ENCODE measurements at regions not wholly inside any gene's neighbourhood (a gene's known extent, or its start where the extent isn't known, plus 50 kb on each side); places are given as distances from the start of the nearest gene placed in this dataset.

GRCh38 chr11:36775130-36775529 is 177.1 kb upstream of the RAG2 start:
- TF ChIP-seq POLR2A (IDR thresholded peaks at IDR 0.05) = no peak
- TF ChIP-seq CTCF (IDR thresholded peaks at IDR 0.05) = no peak
- H3K4me3 ChIP-seq = no peak overlapping the region
- intact Hi-C loops (cut with DNase I; ENCODE audit: low total_unique reads) = no loop called here
- no peaks in the 10 kb centered on the region for H3K9me3 ChIP-seq
- DNase-seq = no peak
- H3K36me3 ChIP-seq = no peaks in the 10 kb centered on the region
- no peaks in the 10 kb centered on the region for H3K27me3 ChIP-seq
- H3K27ac ChIP-seq = no peak overlapping the region
- H3K4me1 ChIP-seq = no peaks in the 10 kb centered on the region

DNA sequence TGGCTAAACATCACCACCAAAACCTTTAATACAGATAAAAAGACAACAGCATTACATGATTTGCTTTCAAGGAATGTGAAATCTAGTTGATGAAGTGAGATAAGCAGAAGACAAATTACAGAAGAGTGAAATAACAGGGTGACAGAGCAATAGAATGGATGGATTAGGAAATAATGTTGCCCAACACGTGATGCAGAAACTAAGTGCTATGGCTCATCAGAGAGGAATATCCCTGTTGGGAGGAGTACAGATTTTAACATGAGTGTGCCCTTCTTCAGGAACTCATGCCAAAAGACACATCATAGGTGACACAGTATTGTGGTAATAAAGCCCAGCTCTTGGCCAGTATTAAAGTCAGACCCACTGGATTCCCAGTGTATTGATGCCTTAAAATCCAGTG is 176.6 kb upstream of the RAG2 start:
- Histone ChIP-seq H3K27ac (no peak overlapping the region), H3K4me1 (no peaks in the 10 kb centered on the region), H3K9me3 (no peaks in the 10 kb centered on the region), H3K36me3 (no peaks in the 10 kb centered on the region), H3K4me3 (no peak overlapping the region), H3K27me3 (no peaks in the 10 kb centered on the region)
- TF ChIP-seq POLR2A (IDR thresholded peaks at IDR 0.05) = no peak
- intact Hi-C loops (cut with DNase I; ENCODE audit: low total_unique reads) = no loop called here
- no peak for DNase-seq

DNA sequence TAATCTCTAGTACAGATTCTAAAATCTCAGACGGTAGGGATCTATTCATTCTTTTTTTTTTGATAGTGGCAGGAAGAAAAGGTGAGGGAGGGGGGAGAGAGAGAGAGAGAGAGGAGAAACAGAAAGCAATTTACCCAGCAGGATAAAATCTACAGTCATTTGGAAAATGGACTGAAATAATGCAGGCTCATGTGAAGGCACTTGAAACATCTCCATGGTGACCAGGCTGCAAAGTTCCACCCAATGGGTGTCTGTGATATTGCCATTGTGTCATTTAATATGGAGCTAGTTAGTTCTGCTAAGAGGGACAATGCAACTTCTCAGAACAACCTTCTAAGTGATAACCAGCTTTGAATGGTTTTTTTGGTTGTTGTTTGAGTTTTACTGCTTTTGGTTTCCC is 165.2 kb upstream of the RAG2 start:
- no peaks in the 10 kb centered on the region for H3K27me3 ChIP-seq
- TF ChIP-seq POLR2A (IDR thresholded peaks at IDR 0.05) (no peak), CTCF (IDR thresholded peaks at IDR 0.05) (no peak)
- intact Hi-C loops (cut with DNase I; ENCODE audit: low total_unique reads) = no loop called here
- no peak overlapping the region for H3K4me3 ChIP-seq
- DNase-seq = no peak
- no peak overlapping the region for H3K27ac ChIP-seq
- H3K4me1 ChIP-seq = no peaks in the 10 kb centered on the region
- no peaks in the 10 kb centered on the region for H3K9me3 ChIP-seq
- no peaks in the 10 kb centered on the region for H3K36me3 ChIP-seq

GRCh38 chr11:36757075-36757474 is 159.0 kb upstream of the RAG2 start:
- Histone ChIP-seq H3K36me3 (no peaks in the 10 kb centered on the region), H3K27ac (no peak overlapping the region), H3K27me3 (no peaks in the 10 kb centered on the region), H3K4me3 (no peak overlapping the region), H3K9me3 (no peaks in the 10 kb centered on the region), H3K4me1 (no peaks in the 10 kb centered on the region)
- DNase-seq = no peak
- no peak for TF ChIP-seq POLR2A (IDR thresholded peaks at IDR 0.05)
- TF ChIP-seq CTCF (IDR thresholded peaks at IDR 0.05) = no peak
- intact Hi-C loops (cut with DNase I; ENCODE audit: low total_unique reads) = no loop called here

- Histone ChIP-seq H3K27ac (no peak overlapping the region), H3K4me3 (no peak overlapping the region), H3K4me1 (no peaks in the 10 kb centered on the region), H3K36me3 (no peaks in the 10 kb centered on the region), H3K27me3 (no peaks in the 10 kb centered on the region), H3K9me3 (no peaks in the 10 kb centered on the region)
- intact Hi-C loops (cut with DNase I; ENCODE audit: low total_unique reads) = no loop called here
- DNase-seq = no peak
- no peak for TF ChIP-seq POLR2A (IDR thresholded peaks at IDR 0.05)
- no peak for TF ChIP-seq CTCF (IDR thresholded peaks at IDR 0.05)
These were observed 155.9 kb upstream of the RAG2 start for GRCh38 chr11:36753960-36754359.

DNA sequence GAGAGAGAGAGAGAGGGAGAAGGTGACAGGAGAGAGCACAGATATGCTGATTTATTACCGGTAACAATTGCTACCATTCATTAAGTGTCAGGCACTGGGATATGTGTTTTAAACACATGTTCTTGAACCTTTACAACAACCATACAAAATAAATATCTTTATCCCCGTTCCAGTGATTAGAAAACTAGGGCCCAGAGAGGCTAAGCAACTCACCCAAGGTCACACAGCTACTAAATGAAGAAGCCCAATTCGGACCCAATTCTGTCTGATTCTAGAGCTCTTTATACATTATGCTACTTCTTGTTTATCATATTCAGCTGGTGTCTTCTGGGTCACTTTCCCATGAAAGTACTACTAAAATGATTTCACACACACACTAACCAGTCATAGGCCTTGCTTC is 154.0 kb upstream of the RAG2 start:
- Histone ChIP-seq H3K4me1 (no peaks in the 10 kb centered on the region), H3K9me3 (no peaks in the 10 kb centered on the region), H3K4me3 (no peak overlapping the region), H3K27me3 (no peaks in the 10 kb centered on the region), H3K27ac (no peak overlapping the region), H3K36me3 (no peaks in the 10 kb centered on the region)
- intact Hi-C loops (cut with DNase I; ENCODE audit: low total_unique reads) = no loop called here
- no peak for DNase-seq
- TF ChIP-seq POLR2A (IDR thresholded peaks at IDR 0.05) = no peak
- TF ChIP-seq CTCF (IDR thresholded peaks at IDR 0.05) = no peak

Data from uterus (tissue), 3 donors.